Brain microvascular endothelial cell (primary cell): ENCODE measurements at regions not wholly inside any gene's neighbourhood (a gene's known extent, or its start where the extent isn't known, plus 50 kb on each side); places are given as distances from the start of the nearest gene placed in this dataset.

ENCODE experiments used
- DNase-seq: peaks from one replicate; pipeline ENCODE4 v3.0.0-alpha.2; 2020
- H3K27ac ChIP-seq: fragments of 250-450 bp; sonication (Bioruptor Pico); 2 replicates; pipeline ENCODE4 v1.5.1; 2020; ENCODE audit warnings: mild to moderate bottlenecking, moderate library complexity
- H3K27me3 ChIP-seq: fragments of 250-450 bp; sonication (Bioruptor Pico); replicated peaks from 2 replicates; pipeline ENCODE4 v1.5.1; 2020; ENCODE audit warnings: mild to moderate bottlenecking
- H3K36me3 ChIP-seq: fragments of 250-450 bp; sonication (Bioruptor Pico); replicated peaks from 2 replicates; pipeline ENCODE4 v1.5.1; 2020; ENCODE audit warnings: mild to moderate bottlenecking
- H3K4me3 ChIP-seq: 2 replicates; pipeline ENCODE4 v1.5.1; 2011; ENCODE audit warnings: low read depth, mild to moderate bottlenecking, control low read depth, low read length, moderate library complexity
- CTCF ChIP-seq: IDR thresholded peaks from 2 replicates; pipeline ENCODE4 v1.5.1; 2011; ENCODE audit warnings: low read depth, mild to moderate bottlenecking, moderate library complexity, low read length, control low read depth, inconsistent platforms; ENCODE audit errors: missing control alignments
- in situ Hi-C: cut with HindIII; loops from 2 replicates; pipeline ENCODE4 v1.10.0; 2017; ENCODE audit warnings: low sequenced_read_pairs, low pct_ligation_motif_present

- H3K27me3 ChIP-seq = no peaks in the 10 kb centered on the region
- no peaks in the 10 kb centered on the region for H3K36me3 ChIP-seq
- H3K4me3 ChIP-seq = no peak overlapping the region
- no peak for DNase-seq
- TF ChIP-seq CTCF = no peak
- in situ Hi-C loops = no loop called here
- H3K27ac ChIP-seq = no peak overlapping the region
Observed at GRCh38 chr4:81960961-81961360, 412.8 kb downstream of the HNRNPD start.

GRCh38 chr4:81954271-81954670 is 419.5 kb downstream of the HNRNPD start:
- in situ Hi-C loops = no loop called here
- Histone ChIP-seq H3K27me3 (no peaks in the 10 kb centered on the region), H3K36me3 (no peaks in the 10 kb centered on the region), H3K27ac (no peak overlapping the region), H3K4me3 (no peak overlapping the region)
- no peak for TF ChIP-seq CTCF
- no peak for DNase-seq

GRCh38 chr4:81951891-81952455 is 421.8 kb downstream of the HNRNPD start:
- Histone ChIP-seq H3K27ac (no peak overlapping the region), H3K27me3 (no peaks in the 10 kb centered on the region), H3K4me3 (no peak overlapping the region), H3K36me3 (no peaks in the 10 kb centered on the region)
- no peak for DNase-seq
- in situ Hi-C loops = no loop called here
- TF ChIP-seq CTCF = no peak

- TF ChIP-seq CTCF = no peak
- in situ Hi-C loops = no loop called here
Observed at GRCh38 chr4:81946996-81947395, 426.8 kb downstream of the HNRNPD start.

GRCh38 chr4:81930506-81931238 is 443.1 kb downstream of the HNRNPD start:
- no peak for TF ChIP-seq CTCF
- Histone ChIP-seq H3K4me3 (no peak overlapping the region), H3K36me3 (no peaks in the 10 kb centered on the region), H3K27me3 (no peaks in the 10 kb centered on the region), H3K27ac (no peak overlapping the region)
- no peak for DNase-seq
- in situ Hi-C loops = no loop called here

More at GRCh38 chr4:81946996-81947395, 426.8 kb downstream of the HNRNPD start:
- H3K27me3 ChIP-seq = no peaks in the 10 kb centered on the region
- DNase-seq = no peak
- H3K4me3 ChIP-seq = no peak overlapping the region
- H3K27ac ChIP-seq = no peak overlapping the region
- no peaks in the 10 kb centered on the region for H3K36me3 ChIP-seq
